Epidermal melanocyte (primary cell): ENCODE measurements at regions not wholly inside any gene's neighbourhood (a gene's known extent, or its start where the extent isn't known, plus 50 kb on each side); places are given as distances from the start of the nearest gene placed in this dataset.
A peak's percentile ranks its signal among the peaks of the same experiment; 100 is the strongest.
"Not testable (repeated sequence)": the region's sequence is repeated elsewhere in the genome, so short reads cannot be mapped to it uniquely, and the experiment has no call there.

Experiments used
- DNase-seq: peaks from one replicate; pipeline ENCODE4 v3.0.0; 2011; ENCODE audit warnings: low spot score; ENCODE audit not compliant: insufficient read length

DNA sequence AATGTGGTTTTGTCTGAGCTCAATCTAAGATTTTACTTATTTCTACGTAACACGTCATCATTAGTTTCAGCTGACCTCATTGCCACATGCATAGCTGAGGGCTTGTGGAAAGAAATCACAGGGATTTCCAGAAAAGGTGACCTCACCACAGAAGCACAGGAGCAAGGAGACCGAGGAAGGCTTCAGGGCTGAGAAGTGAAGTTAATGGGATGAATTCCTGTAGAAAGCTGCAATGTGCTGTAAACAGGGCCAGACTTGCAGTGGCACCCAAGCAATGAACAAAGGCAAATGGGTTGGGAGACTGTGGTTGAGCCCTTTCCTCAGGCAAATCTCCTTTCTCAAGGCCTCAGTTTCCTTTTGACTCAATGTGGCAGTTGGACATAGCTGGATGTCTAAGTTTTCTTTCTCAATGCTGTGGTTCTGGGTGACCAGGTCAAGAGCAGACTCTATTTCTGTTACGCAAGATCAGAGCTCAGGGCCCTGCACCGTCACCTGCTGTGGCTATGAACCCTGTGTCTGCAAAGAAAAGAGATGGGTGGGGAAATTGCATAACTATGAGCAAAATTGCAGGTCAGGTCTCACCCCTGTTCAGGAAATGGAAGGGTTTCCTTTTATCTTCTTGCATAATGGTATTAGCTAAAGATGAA lies 252.2 kb upstream of the TBL1XR1 start:
- no peak for DNase-seq

DNA sequence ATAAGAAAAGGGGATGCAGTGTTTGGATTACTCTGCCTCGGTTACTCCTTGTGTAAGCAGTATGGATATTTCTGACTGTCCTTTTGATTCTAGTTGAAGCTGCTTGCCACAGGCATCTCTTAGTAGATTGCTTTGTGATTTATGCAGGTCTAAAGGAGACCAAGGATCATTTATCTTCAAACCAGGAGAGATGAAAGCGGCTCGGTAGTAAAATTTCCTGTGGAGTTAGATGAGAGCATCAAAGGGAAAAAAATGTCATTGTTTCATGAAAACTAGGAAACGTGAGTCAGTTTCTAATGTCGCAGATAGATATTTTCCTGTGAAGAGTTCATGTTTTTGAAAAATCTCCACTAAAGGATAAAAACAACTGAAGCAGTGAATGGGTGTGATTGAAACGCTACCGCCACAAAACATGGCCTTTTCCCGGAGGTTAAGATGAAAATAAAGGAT lies 254.0 kb upstream of the TBL1XR1 start:
- DNase-seq, result no peak

DNA sequence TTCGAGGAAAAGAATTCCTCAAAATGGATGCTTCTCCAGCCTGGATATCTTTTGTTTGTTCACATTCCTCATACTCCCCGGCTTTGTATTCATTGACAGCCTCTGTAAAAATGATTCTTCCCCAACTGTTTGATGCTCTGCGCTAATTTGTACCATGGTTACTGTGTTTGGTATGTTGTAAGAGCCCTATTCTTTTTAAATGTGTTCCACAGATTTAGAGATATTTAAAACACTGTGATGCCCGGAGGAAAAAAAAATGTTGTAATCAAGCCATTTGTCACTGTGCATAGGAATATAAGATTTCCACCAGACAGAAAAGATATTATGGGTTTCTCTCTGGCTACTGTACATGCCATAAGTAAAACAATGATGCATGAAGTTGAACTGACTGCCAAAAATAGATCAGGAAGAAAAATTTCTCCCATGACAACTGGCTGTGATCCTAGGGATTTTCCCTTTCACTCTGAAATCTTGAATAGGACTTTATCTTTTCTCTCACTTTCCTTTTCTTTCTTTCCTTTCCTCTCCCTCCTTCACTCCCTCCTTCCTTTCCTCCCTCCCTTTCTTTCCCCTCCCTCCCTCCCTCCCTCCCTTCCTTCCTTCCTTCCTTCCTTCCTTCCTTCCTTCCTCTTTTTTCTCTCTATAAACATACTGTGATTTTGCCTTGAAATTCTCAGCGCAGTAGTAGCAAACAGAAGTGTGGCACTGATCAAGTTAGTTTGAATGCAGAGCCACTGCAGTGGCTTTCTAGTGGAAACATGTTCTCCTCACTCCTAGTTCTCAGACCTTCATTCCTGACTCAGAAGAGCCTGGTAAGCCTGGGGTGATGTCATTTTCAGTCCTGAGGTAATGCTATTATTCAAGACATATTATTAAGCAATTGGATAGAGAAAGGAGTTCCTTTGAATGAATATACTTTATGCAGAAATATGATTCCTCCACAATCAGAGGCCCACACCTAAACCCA lies 254.9 kb upstream of the TBL1XR1 start:
- DNase-seq, result peak; percentile 45

DNA sequence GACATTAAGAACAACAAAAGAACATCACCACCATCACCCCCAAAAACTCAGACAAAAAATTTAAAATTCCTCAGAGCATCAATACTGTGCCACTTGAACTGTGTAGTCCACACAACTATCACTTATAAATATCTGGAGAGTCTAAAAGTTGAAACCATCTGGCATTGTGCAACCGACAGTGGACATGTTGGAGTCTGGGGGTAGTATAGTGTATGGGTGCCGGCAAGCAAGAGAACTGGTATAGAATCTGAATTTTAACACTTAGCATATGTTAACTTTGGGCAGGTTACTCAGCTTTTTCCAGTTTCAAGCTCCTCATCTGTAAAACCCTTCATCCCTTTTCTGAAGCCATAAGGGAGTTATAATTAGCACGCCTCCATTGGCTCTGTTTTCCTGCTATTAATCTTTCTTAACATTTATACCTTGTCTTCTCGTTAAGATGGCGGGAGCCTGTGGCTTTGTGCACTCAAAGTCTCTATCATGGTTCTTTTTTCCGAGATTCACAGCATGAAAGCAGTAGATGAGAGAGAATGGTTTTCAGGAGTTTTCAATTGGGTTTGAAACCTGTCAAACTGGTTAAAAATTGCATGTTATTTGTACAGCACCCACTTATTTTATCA lies 255.7 kb upstream of the TBL1XR1 start:
- no peak for DNase-seq

DNA sequence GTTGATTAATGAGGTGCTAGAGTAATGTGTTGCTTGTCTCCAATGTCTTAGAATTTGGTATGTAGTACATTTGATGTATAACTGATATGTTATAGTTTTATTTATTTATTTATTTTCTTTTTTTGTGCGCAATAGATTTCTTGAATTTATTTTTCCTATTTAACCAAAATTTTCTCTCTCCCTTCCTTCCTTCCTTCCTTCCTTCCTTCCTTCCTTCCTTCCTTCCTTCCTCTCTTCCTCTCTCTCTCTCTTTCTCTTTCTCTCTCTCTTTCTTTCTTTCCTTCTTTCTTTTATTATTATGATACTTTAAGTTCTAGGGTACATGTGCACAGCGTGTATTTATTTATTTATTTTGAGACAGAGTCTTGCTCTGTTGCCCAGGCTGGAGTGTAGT lies 256.2 kb upstream of the TBL1XR1 start:
- no peak for DNase-seq

DNA sequence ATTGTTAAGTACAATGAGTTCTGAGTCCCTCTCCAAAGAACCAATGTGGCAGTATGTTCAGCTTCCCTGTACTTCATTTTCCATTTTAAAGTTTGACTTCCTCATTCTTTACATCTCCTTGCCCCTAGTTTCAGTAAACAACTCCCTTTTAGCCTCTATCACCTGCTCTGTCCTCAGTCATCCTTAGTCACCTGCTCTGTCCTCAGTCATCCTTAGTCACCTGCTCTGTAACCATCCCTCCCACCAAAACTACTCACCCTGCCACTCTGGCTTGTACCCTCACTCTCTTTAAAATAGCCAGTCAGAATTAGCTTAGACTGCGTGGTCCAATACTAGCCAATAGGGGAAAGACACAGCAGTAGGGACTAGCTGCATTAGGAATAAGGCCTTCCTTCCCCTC lies 259.9 kb upstream of the TBL1XR1 start:
- DNase-seq, result not testable (repeated sequence)

DNA sequence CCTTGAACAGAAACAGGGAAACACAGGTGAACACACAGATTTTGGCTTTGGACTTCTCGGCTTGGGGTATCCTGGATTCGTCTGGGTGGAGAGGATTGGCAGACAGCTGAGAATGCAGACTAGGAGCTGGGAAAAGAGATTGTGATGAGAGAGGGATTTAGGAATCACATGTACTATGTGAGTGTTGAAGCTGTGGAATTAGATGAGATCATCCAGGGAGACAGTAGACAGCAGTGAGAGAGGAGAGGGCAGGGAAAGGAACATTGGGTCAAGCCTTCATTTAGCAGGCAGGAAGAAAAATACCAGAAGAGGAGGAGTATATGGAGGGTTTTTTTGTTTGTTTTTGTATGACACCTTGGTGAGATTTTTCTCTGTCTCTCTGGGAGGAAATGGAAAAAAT lies 262.1 kb upstream of the TBL1XR1 start:
- DNase-seq, result peak; percentile 35

DNA sequence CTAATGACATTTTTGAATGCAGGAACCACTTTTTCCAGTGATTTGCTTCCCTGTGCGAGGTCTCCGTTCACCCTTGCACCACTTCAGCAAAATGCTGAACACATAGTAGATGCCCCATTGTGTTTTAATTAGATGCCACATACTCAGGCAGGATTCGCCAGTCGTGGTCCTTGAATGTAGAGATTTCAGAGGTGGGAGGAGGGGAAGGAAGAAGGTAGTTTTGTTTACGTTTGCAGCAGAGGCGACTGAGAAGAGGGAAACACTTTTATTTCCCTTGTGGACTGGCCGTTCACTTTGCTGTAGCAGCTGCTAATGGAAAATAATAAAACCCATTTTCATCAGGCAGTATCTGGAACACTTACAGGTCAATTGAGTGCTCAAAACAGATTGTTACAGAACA lies 262.8 kb upstream of the TBL1XR1 start:
- DNase-seq, result no peak

DNA sequence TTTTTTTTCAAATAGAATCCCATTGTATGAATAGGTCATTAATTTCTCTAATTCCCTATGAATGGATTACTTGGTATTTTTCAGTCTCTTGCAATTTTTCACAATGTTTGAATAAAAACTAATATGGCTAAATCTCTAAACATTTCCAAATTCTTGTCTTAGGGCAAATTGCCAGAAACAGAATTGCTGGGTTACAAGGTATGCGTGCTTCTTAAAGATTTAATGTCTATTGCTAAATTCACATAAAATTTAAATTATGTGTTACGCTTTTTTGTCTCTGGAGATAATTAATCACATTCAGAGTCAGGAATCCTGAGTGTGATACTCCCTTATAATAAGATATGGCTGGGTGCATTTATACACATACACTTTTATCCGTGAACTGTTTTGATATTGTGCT lies 264.5 kb upstream of the TBL1XR1 start:
- DNase-seq, result no peak

DNA sequence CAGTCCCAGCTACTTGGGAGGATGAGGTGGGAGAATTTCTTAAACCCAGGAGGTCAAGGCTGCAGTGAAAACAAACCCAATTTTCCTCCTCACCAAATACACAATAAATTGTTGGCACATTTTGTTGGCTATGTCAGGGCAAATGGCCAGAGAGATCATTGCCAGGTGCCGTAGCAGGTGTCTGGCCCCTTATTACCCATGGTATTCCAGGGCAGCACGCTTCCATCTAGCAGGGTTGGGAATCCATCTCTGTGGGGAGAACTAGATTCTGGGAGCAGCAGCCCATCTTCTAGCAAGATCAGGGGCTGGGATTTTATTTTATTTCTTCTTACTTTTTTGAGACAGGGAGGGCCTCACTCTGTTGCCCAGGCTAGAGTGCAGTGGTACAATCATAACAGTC lies 266.1 kb upstream of the TBL1XR1 start:
- not testable (repeated sequence) for DNase-seq

DNA sequence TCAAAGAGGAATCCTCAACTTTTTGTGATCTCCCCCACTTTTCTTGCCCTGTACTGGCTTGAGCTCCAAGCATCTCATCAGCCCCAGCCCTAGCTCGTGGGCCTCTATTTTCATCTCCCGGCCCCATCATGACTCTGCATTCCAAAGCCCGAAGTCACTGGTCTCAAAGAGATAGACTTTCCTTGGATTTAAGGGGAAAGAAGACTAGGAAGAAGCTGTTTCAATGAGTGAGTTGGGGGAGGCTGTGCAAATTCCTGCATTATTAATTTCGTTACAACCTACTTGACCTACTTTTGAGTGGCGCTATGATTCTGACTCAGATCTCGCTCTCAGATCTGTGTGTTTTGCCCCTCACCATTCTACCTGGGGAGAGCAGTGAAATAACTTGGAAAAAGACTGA lies 266.6 kb upstream of the TBL1XR1 start:
- DNase-seq, result no peak

DNA sequence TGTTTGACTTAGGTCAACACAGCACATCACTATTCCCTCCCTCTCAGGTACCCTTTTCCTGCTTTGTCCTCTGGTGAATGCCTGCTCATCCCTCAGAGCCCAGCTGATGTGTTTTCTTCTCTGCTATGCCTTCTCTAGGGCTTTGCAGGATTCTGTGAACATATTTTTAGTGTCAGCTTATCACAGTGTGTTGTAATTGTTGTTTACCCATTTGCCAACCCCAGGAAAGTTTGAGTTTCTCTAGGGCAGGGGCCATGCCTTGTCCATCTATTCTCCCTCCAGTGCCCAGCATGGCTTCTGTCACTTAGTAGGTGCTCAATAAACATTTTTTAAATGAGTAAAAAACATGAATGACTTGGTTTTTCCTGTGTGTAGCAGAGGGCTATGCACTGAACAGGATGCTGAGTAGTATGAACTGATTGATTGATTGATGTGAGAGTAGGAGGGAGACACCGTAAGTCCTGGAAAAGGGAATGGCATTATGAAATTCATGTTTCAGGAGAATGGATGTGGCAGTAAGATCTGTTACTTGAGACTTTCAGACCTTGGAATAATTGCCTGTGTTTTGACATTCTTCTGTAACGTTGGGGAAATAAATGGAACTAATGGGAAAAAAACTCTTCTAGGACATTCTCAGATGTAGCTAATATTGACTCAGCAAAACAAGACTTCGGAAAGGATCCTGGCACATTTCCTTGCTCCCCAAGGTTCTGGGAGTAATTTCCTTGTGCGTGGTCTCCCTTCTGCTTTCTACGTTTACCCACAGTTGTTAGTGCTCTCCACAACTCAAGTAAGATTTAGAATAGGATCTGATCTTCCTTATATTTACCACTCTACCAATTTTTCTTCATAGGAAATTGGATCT lies 267.3 kb upstream of the TBL1XR1 start:
- no peak for DNase-seq

DNA sequence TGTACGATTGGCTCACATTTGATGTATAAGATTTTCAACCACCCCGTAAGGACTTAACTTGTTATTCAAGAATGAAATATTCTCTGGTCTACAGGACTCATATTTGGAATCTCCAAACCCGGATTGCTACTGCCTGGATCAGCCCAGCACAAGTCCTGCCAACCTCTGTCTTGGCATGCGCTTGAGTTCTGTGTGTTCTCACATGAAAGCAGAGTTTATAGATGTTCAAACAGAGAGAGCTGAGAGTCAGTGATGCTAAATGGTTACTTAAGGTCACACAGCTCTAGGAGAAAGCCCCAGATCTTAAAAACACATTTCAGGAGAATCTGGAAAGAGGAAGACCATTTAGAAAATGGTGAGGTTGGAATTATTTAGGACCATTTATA lies 268.0 kb upstream of the TBL1XR1 start:
- DNase-seq, result no peak

DNA sequence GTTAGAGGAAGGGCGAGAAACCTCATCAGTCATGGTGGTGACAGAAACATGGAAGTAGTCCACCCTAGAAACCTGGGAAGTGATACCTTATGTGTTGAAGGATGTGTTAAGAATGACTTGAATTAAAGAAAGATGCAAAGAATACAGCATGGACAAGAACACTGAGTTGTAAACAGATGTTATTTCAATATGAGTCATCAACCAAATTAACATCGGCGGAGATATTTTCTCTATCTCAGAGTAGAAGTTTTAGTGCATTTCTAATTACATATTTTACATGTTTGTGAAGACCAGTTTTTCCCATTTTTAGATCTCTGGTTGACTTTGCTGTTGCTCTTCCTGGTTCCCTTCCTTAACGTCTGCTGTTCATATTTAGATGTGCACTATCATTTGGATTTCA lies 268.8 kb upstream of the TBL1XR1 start:
- DNase-seq, result no peak

DNA sequence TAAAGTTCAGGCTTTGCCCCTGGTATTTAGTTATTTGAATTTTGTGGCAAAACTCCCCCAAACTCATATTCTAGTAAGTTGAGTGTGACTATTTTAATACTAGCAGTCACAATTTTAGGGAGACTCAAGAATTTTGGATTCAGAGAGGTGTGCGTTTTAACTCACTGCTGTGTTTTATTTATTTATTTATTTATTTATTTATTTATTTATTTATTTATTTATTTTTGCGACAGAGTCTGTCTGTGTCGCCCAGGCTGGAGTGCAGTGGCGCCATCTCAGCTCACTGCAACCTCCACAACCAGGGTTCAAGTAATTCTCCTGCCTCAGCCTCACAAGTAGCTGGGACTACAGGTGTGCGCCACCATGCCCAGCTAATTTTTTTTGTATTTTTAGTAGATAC lies 269.3 kb upstream of the TBL1XR1 start:
- not testable (repeated sequence) for DNase-seq

DNA sequence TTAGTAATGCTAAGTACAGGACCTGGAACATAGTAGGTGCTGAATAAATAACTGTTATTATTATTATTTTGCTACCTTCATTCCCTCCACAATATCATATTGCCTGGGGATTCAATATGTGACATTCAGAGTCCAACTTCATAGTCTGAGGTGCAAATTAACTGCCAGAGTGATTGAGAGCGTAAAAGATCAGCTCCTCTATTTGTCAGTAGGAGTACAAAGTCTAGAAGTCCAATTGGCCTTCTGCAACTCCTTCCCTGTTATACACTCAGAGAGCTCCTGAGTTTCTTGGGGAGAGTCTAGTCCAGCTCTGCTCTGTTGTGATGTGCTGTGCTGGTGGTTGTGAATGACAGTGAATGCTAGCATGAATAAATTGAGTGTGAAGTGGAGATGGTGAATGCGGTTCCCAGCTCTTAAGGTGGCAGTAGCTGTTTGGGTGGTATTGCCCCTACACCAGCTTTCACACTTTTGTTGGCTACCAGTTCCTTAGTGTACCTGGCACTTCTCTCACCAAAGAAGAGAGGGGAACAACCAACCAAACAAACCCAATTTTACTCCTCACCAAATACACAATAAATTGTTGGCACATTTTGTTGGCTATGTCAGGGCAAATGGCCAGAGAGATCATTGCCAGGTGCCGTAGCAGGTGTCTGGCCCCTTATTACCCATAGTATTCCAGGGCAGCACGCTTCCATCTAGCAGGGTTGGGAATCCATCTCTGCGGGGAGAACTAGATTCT lies 270.1 kb upstream of the TBL1XR1 start:
- no peak for DNase-seq

DNA sequence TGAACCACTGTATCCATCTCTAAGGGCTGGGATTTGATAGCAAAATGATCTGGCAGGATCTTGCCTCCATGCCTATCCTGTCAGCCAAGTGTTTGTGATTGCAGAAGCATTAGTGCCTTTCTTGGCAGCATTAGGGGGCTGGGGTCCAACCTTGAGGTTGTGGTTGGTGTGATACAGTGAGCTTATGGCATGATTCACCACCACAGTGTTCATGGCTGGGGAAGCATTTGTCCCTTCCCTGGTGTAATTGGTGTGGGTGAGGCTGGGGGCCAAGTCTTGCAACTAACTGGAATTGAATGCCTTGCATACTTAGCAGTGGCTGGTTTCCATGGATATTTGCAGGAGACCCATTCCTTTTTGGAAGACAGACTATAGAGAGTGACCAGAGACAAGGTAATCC lies 271.0 kb upstream of the TBL1XR1 start:
- no peak for DNase-seq

DNA sequence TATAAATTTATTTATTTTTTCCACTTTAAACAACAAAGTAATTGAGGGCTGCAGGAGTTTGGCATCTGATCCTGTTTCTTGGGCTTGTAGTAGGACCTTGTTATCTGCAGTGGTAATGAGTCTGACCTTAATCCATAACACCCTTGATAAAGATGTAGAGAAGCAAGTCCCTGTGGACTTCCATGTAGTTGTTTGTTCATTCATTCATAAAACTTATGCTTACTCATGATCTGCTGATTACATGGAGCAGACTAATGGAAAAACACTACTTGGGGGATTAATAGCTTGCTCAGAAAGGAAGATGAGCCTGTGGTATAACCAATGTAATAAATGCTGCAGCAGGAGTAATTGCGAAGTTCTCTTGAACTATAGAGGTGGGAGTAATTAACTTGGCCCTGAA lies 271.5 kb upstream of the TBL1XR1 start:
- no peak for DNase-seq

DNA sequence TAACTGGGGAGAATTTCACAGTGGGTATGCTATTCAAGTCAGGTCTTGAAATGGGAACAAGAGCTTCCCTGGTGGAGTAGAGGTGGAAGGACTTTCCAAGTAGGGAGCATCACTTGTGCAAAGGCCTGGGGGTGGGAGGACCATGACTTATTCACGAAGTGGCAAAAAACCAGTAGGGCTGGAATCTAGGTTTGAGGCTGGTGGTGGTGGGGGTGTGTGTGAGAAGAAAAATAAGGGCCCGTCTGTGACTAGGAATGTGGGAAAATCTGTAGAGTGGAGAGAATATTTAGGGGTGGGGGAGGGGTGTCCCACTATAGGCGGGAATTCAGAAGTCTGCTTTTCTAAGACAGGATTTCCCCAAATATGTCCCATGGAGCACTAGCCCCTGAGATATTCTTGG lies 271.9 kb upstream of the TBL1XR1 start:
- no peak for DNase-seq

DNA sequence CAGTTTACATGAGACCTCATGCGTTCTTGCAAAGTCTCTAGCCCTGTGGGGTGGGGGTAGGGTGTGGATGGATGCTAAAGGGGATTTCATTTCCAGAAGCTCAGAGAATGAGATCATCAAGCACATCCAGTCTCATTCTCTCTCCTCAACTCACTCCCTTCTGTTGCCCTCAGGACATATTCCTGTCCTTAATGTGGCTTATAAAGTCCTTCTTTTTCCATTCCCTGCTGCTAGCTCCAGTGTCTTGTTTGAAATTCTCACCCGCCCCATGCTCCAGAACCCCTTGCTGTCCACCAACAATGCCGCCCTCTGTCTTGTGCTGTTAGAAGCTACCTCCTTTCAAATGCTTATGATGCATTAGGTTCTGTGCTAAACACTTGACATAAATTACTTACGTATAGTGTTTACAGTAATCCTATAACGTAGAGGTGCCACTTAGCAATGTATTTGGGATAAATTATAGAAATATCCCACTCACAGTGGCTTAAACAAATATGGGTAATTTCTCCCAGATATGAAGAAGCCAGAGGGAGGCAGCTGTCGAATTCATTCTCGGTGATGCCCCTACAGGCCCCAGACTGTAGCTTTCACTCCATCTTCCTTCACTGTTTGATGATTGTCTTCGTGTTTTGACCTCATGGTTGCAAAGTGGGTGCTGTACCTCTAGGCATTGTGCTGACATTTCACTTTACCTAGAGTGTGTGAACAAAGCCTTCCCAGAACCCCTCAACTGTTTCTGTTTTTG lies 273.1 kb upstream of the TBL1XR1 start:
- no peak for DNase-seq
